Endothelial cell of umbilical vein (primary cell): ENCODE measurements at regions not wholly inside any gene's neighbourhood (a gene's known extent, or its start where the extent isn't known, plus 50 kb on each side); places are given as distances from the start of the nearest gene placed in this dataset.

Experiments used
- BruUV-seq: library from RNA; stranded (reverse); fragments of 400-500 nt; replicated peaks from 2 replicates; lab custom pipeline; 2021; lab: Mats Ljungman, UMichigan
- CTCF ChIA-PET: fragments of 300-600, 350-600 bp; sonication (Branson Sonifier 250); formaldehyde crosslinking; loops from one replicate; lab custom pipeline; 2021; ENCODE audit warnings: antibody characterized with exemption, inconsistent platforms; lab: Charles Lee
- POLR2A ChIA-PET: fragments of 300-600, 350-600 bp; sonication (Branson Sonifier 250); formaldehyde crosslinking; loops from one replicate; lab custom pipeline; 2021; ENCODE audit warnings: antibody characterized with exemption, inconsistent platforms; lab: Charles Lee
- DNase-seq: peaks from one replicate; pipeline ENCODE4 v3.0.0-alpha.2; 2011; ENCODE audit warnings: low read depth, low spot score
- FAIRE-seq: peaks from 2 replicates; lab custom pipeline; 2011; peaks lifted over from hg19 to GRCh38; lab: Jason Lieb, UNC
- H2AFZ ChIP-seq: 2 replicates; pipeline ENCODE4 v1.6.0; 2012; ENCODE audit warnings: low read depth, low read length, control low read depth, inconsistent platforms
- H3K27ac ChIP-seq: 2 replicates; pipeline ENCODE4 v1.5.1; 2011; ENCODE audit warnings: low read depth, mild to moderate bottlenecking, control low read depth, low read length, moderate library complexity; ENCODE audit not compliant: insufficient read depth
- H3K27me3 ChIP-seq, 2 experiments: 2 replicates each; pipeline versions ENCODE4 v1.6.0 to v1.6.1; 2011; ENCODE audit warnings: low read length in 2 of 2, mixed read lengths in 1 of 2; ENCODE audit not compliant: control insufficient read depth in 2 of 2, insufficient read depth in 2 of 2
- H3K36me3 ChIP-seq, 2 experiments: 2 replicates in 1 of 2; 3 replicates in 1 of 2; pipeline ENCODE4 v1.5.1; 2011; ENCODE audit warnings: low read length in 2 of 2, mild to moderate bottlenecking in 1 of 2, moderate library complexity in 1 of 2; ENCODE audit not compliant: control insufficient read depth in 2 of 2, insufficient read depth in 2 of 2; ENCODE audit errors: extremely low read depth in 1 of 2
- H3K4me1 ChIP-seq: 3 replicates; pipeline ENCODE4 v1.5.1; 2011; ENCODE audit warnings: mild to moderate bottlenecking, low read length; ENCODE audit not compliant: control insufficient read depth, insufficient read depth; ENCODE audit errors: extremely low read depth
- H3K4me2 ChIP-seq: 2 replicates; pipeline ENCODE4 v1.6.1; 2011; ENCODE audit warnings: low read length, control low read depth, mixed read lengths; ENCODE audit not compliant: insufficient read depth
- H3K4me3 ChIP-seq, 3 experiments: fragments of 200-600 bp in 1 of 3; sonication (generic), shearing (Covaris generic) in 1 of 3; replicated peaks in 1 of 3; 2 replicates each; pipeline ENCODE4 v1.5.1; 2011 to 2016; ENCODE audit warnings: control low read depth in 3 of 3, low read length in 3 of 3, mild to moderate bottlenecking in 2 of 3, inconsistent platforms in 1 of 3, low read depth in 1 of 3, moderate library complexity in 1 of 3; ENCODE audit not compliant: insufficient read depth in 1 of 3
- H3K79me2 ChIP-seq: 2 replicates; pipeline ENCODE4 v1.6.0; 2012; ENCODE audit warnings: low read length, inconsistent platforms; ENCODE audit not compliant: control insufficient read depth, insufficient read depth
- H3K9ac ChIP-seq: replicated peaks from 2 replicates; pipeline ENCODE3; 2011; ENCODE audit warnings: low read length, control low read depth; ENCODE audit not compliant: insufficient read depth; ENCODE audit errors: extremely low read depth
- H3K9me1 ChIP-seq: replicated peaks from 3 replicates; pipeline ENCODE4 v1.6.0; 2011; ENCODE audit warnings: mild to moderate bottlenecking, low read length; ENCODE audit not compliant: control insufficient read depth, insufficient read depth; ENCODE audit errors: extremely low read depth
- H3K9me3 ChIP-seq: replicated peaks from 2 replicates; pipeline ENCODE4 v1.5.1; 2012; ENCODE audit warnings: low read length, inconsistent platforms; ENCODE audit not compliant: control insufficient read depth, insufficient read depth
- H4K20me1 ChIP-seq: replicated peaks from 2 replicates; pipeline ENCODE3; 2011; ENCODE audit warnings: mild to moderate bottlenecking, low read length; ENCODE audit not compliant: control insufficient read depth, insufficient read depth; ENCODE audit errors: extremely low read depth
- CTCF ChIP-seq, 2 donors: IDR thresholded peaks; 1 replicate in 1 of 2; 2 replicates in 1 of 2; pipeline ENCODE4 v1.5.1; 2011; ENCODE audit warnings: low read length in 2 of 2, mild to moderate bottlenecking in 2 of 2, moderate library complexity in 2 of 2, control low read depth in 1 of 2, inconsistent platforms in 1 of 2, low read depth in 1 of 2; ENCODE audit not compliant: insufficient read depth in 1 of 2; ENCODE audit errors: extremely low read depth in 1 of 2
- FOS ChIP-seq: IDR thresholded peaks from 2 replicates; pipeline ENCODE4 v1.6.1; 2011; ENCODE audit warnings: mild to moderate bottlenecking, low read length, moderate library complexity, borderline replicate concordance; ENCODE audit not compliant: insufficient read depth
- GATA2 ChIP-seq: IDR thresholded peaks from 2 replicates; pipeline ENCODE4 v1.7.0; 2011; ENCODE audit warnings: low read depth, mild to moderate bottlenecking, moderate library complexity, mixed read lengths, low read length; ENCODE audit not compliant: insufficient read length, insufficient read depth
- JUN ChIP-seq: IDR thresholded peaks from 2 replicates; pipeline ENCODE4 v1.6.1; 2011; ENCODE audit warnings: borderline replicate concordance, low read depth; ENCODE audit not compliant: insufficient read length, insufficient read depth
- MYC ChIP-seq: IDR thresholded peaks from one replicate; pipeline ENCODE4 v1.6.1; 2011; ENCODE audit warnings: mild to moderate bottlenecking, low read depth, low read length
- POLR2A ChIP-seq: IDR thresholded peaks from 2 replicates; pipeline ENCODE4 v1.6.1; 2012; ENCODE audit warnings: low read depth, mild to moderate bottlenecking, control low read depth, low read length
- POLR2AphosphoS5 ChIP-seq: IDR thresholded peaks from 2 replicates; pipeline ENCODE4 v1.6.1; 2012; ENCODE audit warnings: low read depth, mild to moderate bottlenecking, control low read depth, low read length, moderate library complexity; ENCODE audit not compliant: insufficient read depth
- dilution Hi-C: fragments of 300-500 bp; cut with MboI; formaldehyde crosslinking; loops from one replicate; pipeline ENCODE4 v1.15.0; 2019; ENCODE audit warnings: low sequenced_read_pairs; ENCODE audit not compliant: extremely low pct_ligation_motif_present
- intact Hi-C: fragments of 100-400 bp; cut with micrococcal nuclease; formaldehyde crosslinking; loops from one replicate; pipeline ENCODE4 v1.10.0; 2022
- TF ChIP-seq, protein P1 (sequence below): IDR thresholded peaks from 2 replicates; pipeline ENCODE4 v1.6.1; 2011; ENCODE audit not compliant: insufficient read depth, insufficient read length

GRCh38 chr2:215758691-215759090 is 254.7 kb downstream of the MREG start:
- H3K9ac ChIP-seq: peak overlapping the region; percentile 50
- H3K36me3 ChIP-seq: peaks cover 2 to 6% of the 10 kb centered on the region in 2 experiments
- TF ChIP-seq POLR2A: no peak
- TF ChIP-seq POLR2AphosphoS5: peak; percentile 39
- TF ChIP-seq JUN: peak; percentile 68
- no peak for TF ChIP-seq MYC
- TF ChIP-seq CTCF (IDR thresholded peaks at IDR 0.05; ENCODE audit: extremely low read depth in 1 of 2, insufficient read depth in 1 of 2, low read depth in 1 of 2, low read length in 2 of 2): no peak
- no peak for TF ChIP-seq FOS
- TF ChIP-seq, protein P1, sequence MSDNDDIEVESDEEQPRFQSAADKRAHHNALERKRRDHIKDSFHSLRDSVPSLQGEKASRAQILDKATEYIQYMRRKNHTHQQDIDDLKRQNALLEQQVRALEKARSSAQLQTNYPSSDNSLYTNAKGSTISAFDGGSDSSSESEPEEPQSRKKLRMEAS: no peak
- peak; percentile 75 for TF ChIP-seq GATA2
- ChIA-PET CTCF (no interaction called here), POLR2A (no interaction called here)
- no peak overlapping the region for H2AFZ ChIP-seq
- dilution Hi-C loops (no loop called here), intact Hi-C loops (loop anchor here (1.0 to 5.0 kb wide), 8 partner anchors 26 to 322 kb away; partner anchors contain the start of gene FN1)
- H3K9me3 ChIP-seq: no peaks in the 10 kb centered on the region
- H3K9me1 ChIP-seq: no peaks in the 10 kb centered on the region
- no peaks in the 10 kb centered on the region for H3K79me2 ChIP-seq
- H3K4me1 ChIP-seq: peaks cover 39% of the 10 kb centered on the region
- H3K4me3 ChIP-seq: no peak overlapping the region
- peak overlapping the region; percentile 69 for H3K27ac ChIP-seq
- peak overlapping the region; percentile 37 for H3K4me2 ChIP-seq
- DNase-seq (peak; percentile 87), FAIRE-seq (peak; percentile 87)
- H3K27me3 ChIP-seq: no peaks in the 10 kb centered on the region
- BruUV-seq: no TSS peak
- no peaks in the 10 kb centered on the region for H4K20me1 ChIP-seq
